Mesothelial cell of epicardium (in vitro differentiated cells): ENCODE measurements at regions not wholly inside any gene's neighbourhood (a gene's known extent, or its start where the extent isn't known, plus 50 kb on each side); places are given as distances from the start of the nearest gene placed in this dataset.

Experiments used
- DNase-seq, 2 experiments: peaks; one replicate each; pipeline ENCODE4 v3.0.0; 2021; ENCODE audit warnings: low spot score in 2 of 2; ENCODE audit not compliant: unreplicated experiment in 2 of 2
- H3K27ac Mint-ChIP-seq: 2 replicates; pipeline ENCODE4 v1.8.0; 2021; ENCODE audit warnings: mixed read lengths
- H3K27me3 Mint-ChIP-seq: 2 replicates; pipeline ENCODE4 v1.8.0; 2021; ENCODE audit warnings: low read depth, mixed read lengths
- H3K36me3 Mint-ChIP-seq: 2 replicates; pipeline ENCODE4 v1.8.0; 2021; ENCODE audit warnings: mixed read lengths
- H3K4me1 Mint-ChIP-seq: 2 replicates; pipeline ENCODE4 v1.8.0; 2021; ENCODE audit warnings: mixed read lengths
- H3K4me3 Mint-ChIP-seq: 2 replicates; pipeline ENCODE4 v1.8.0; 2021; ENCODE audit warnings: mild to moderate bottlenecking, moderate library complexity, mixed read lengths
- H3K9me3 Mint-ChIP-seq: 2 replicates; pipeline ENCODE4 v1.8.0; 2021; ENCODE audit warnings: mixed read lengths
- CTCF ChIP-seq: fragments of 200-600 bp; sonication (generic); IDR thresholded peaks from one replicate; pipeline ENCODE4 v1.5.0; 2021; ENCODE audit warnings: antibody characterized with exemption; ENCODE audit not compliant: unreplicated experiment

- Mint-ChIP-seq H3K4me3 (no peak overlapping the region), H3K36me3 (peaks cover 2% of the 10 kb centered on the region), H3K4me1 (no peaks in the 10 kb centered on the region), H3K9me3 (peaks cover 22% of the 10 kb centered on the region), H3K27ac (no peak overlapping the region), H3K27me3 (no peaks in the 10 kb centered on the region)
- DNase-seq: no peak
- no peak for TF ChIP-seq CTCF
Observed at GRCh38 chr2:75820693-75821092, 110.0 kb upstream of the GCFC2 start.

- no peaks in the 10 kb centered on the region for H3K36me3 Mint-ChIP-seq
- DNase-seq: no peak
- peaks cover 2% of the 10 kb centered on the region for H3K27me3 Mint-ChIP-seq
- H3K4me1 Mint-ChIP-seq: peaks cover 4% of the 10 kb centered on the region
- H3K9me3 Mint-ChIP-seq: peaks cover 6% of the 10 kb centered on the region
- H3K27ac Mint-ChIP-seq: no peak overlapping the region
- no peak for TF ChIP-seq CTCF
- H3K4me3 Mint-ChIP-seq: no peak overlapping the region
Observed at GRCh38 chr2:75810611-75811330, 100.1 kb upstream of the GCFC2 start.

- H3K27ac Mint-ChIP-seq: no peak overlapping the region
- no peaks in the 10 kb centered on the region for H3K27me3 Mint-ChIP-seq
Observed at GRCh38 chr2:75808793-75809535, 98.2 kb upstream of the GCFC2 start.

GRCh38 chr2:75807992-75808391 is 97.3 kb upstream of the GCFC2 start:
- H3K27me3 Mint-ChIP-seq: no peaks in the 10 kb centered on the region
- H3K4me1 Mint-ChIP-seq: peaks cover 4% of the 10 kb centered on the region
- TF ChIP-seq CTCF: no peak
- no peaks in the 10 kb centered on the region for H3K9me3 Mint-ChIP-seq
- no peak overlapping the region for H3K27ac Mint-ChIP-seq
- no peak overlapping the region for H3K4me3 Mint-ChIP-seq
- no peaks in the 10 kb centered on the region for H3K36me3 Mint-ChIP-seq
- no peak for DNase-seq

More at GRCh38 chr2:75808793-75809535, 98.2 kb upstream of the GCFC2 start:
- no peak for DNase-seq
- H3K9me3 Mint-ChIP-seq: no peaks in the 10 kb centered on the region
- H3K4me1 Mint-ChIP-seq: peaks cover 4% of the 10 kb centered on the region
- H3K36me3 Mint-ChIP-seq: no peaks in the 10 kb centered on the region
- TF ChIP-seq CTCF: no peak
- no peak overlapping the region for H3K4me3 Mint-ChIP-seq

GRCh38 chr2:75801234-75801982 is 90.7 kb upstream of the GCFC2 start:
- Mint-ChIP-seq H3K9me3 (no peaks in the 10 kb centered on the region), H3K4me1 (peaks cover 7% of the 10 kb centered on the region), H3K4me3 (no peak overlapping the region), H3K27me3 (no peaks in the 10 kb centered on the region), H3K27ac (no peak overlapping the region), H3K36me3 (no peaks in the 10 kb centered on the region)
- no peak for DNase-seq
- TF ChIP-seq CTCF: no peak
